Kidney (tissue), 13 donors: ENCODE measurements at regions not wholly inside any gene's neighbourhood (a gene's known extent, or its start where the extent isn't known, plus 50 kb on each side); places are given as distances from the start of the nearest gene placed in this dataset.
"Not testable (repeated sequence)": the region's sequence is repeated elsewhere in the genome, so short reads cannot be mapped to it uniquely, and the experiment has no call there.

Experiments used
- DNase-seq, 5 donors: peaks; one replicate each; pipeline ENCODE4 v3.0.0-alpha.2; 2013 to 2020
- FAIRE-seq: peaks from 2 replicates; lab custom pipeline; 2012; peaks lifted over from hg19 to GRCh38; lab: Jason Lieb, UNC
- H3K27ac ChIP-seq, 2 donors: one replicate each; pipeline ENCODE4 v1.7.0; 2013; ENCODE audit warnings: low read depth in 2 of 2, low read length in 2 of 2, inconsistent platforms in 1 of 2
- H3K27me3 ChIP-seq: one replicate; pipeline ENCODE4 v1.7.1; 2013; ENCODE audit warnings: low read length, inconsistent platforms; ENCODE audit not compliant: control insufficient read depth, insufficient read depth
- H3K36me3 ChIP-seq, 3 donors: one replicate each; pipeline versions ENCODE4 v1.7.0 to v1.7.1; 2013; ENCODE audit warnings: low read length in 3 of 3, control low read depth in 1 of 3, inconsistent platforms in 1 of 3; ENCODE audit not compliant: insufficient read depth in 3 of 3, control insufficient read depth in 2 of 3
- H3K4me1 ChIP-seq, 3 donors: one replicate each; pipeline versions ENCODE4 v1.7.0 to v1.7.1; 2013; ENCODE audit warnings: low read length in 3 of 3, inconsistent platforms in 1 of 3, low read depth in 1 of 3; ENCODE audit not compliant: control insufficient read depth in 2 of 3, insufficient read depth in 2 of 3
- H3K4me3 ChIP-seq, 3 donors: one replicate each; pipeline versions ENCODE4 v1.7.0 to v1.8.1; 2013; ENCODE audit warnings: low read length in 3 of 3, control low read depth in 1 of 3, inconsistent platforms in 1 of 3
- H3K9ac ChIP-seq, 3 donors: one replicate each; pipeline versions ENCODE4 v1.7.0 to v1.7.1; 2013; ENCODE audit warnings: low read length in 3 of 3, control low read depth in 1 of 3, inconsistent platforms in 1 of 3
- H3K9me3 ChIP-seq, 3 donors: one replicate each; pipeline versions ENCODE4 v1.7.0 to v1.7.1; 2013; ENCODE audit warnings: low read length in 3 of 3, control low read depth in 1 of 3, inconsistent platforms in 1 of 3; ENCODE audit not compliant: control insufficient read depth in 2 of 3, insufficient read depth in 1 of 3
- intact Hi-C: fragments of 100-400 bp; cut with DNase I; formaldehyde crosslinking; loops from one replicate; pipeline ENCODE4 v1.11.1; 2022
- TF ChIP-seq, protein P1 (sequence below): IDR thresholded peaks from 3 replicates; pipeline ENCODE4 v1.5.1; 2012; ENCODE audit warnings: mild to moderate bottlenecking, moderate library complexity, borderline replicate concordance; ENCODE audit not compliant: insufficient read depth; ENCODE audit errors: extremely low read depth
- donor health status: control.
- donor health status: control.
- donor health status: control.
- donor health status: control.
- donor health status: control.
- donor health status: DM: yes; HTN: yes; CAD: no.
- donor health status: Normal renal cell carcinoma (clear cell type).

- FAIRE-seq (no peak), DNase-seq (no peak)
- intact Hi-C loops, result no loop called here
- H3K9me3 ChIP-seq, result no peaks in the 10 kb centered on the region
- no peaks in the 10 kb centered on the region for H3K36me3 ChIP-seq
- H3K27ac ChIP-seq, result no peak overlapping the region
- TF ChIP-seq, protein P1, sequence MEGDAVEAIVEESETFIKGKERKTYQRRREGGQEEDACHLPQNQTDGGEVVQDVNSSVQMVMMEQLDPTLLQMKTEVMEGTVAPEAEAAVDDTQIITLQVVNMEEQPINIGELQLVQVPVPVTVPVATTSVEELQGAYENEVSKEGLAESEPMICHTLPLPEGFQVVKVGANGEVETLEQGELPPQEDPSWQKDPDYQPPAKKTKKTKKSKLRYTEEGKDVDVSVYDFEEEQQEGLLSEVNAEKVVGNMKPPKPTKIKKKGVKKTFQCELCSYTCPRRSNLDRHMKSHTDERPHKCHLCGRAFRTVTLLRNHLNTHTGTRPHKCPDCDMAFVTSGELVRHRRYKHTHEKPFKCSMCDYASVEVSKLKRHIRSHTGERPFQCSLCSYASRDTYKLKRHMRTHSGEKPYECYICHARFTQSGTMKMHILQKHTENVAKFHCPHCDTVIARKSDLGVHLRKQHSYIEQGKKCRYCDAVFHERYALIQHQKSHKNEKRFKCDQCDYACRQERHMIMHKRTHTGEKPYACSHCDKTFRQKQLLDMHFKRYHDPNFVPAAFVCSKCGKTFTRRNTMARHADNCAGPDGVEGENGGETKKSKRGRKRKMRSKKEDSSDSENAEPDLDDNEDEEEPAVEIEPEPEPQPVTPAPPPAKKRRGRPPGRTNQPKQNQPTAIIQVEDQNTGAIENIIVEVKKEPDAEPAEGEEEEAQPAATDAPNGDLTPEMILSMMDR, result no peak
- H3K9ac ChIP-seq, result no peak overlapping the region
- H3K4me1 ChIP-seq, result no peaks in the 10 kb centered on the region
- no peaks in the 10 kb centered on the region for H3K27me3 ChIP-seq
- no peak overlapping the region for H3K4me3 ChIP-seq
These were observed 572.1 kb downstream of the VGLL3 start for GRCh38 chr3:86418861-86419260.

GRCh38 chr3:86416334-86416733, 574.6 kb downstream of the VGLL3 start:
- FAIRE-seq (no peak), DNase-seq (no peak)
- Histone ChIP-seq H3K36me3 (no peaks in the 10 kb centered on the region), H3K27me3 (no peaks in the 10 kb centered on the region), H3K4me1 (no peaks in the 10 kb centered on the region), H3K4me3 (no peak overlapping the region), H3K27ac (no peak overlapping the region), H3K9ac (no peak overlapping the region), H3K9me3 (no peaks in the 10 kb centered on the region)
- intact Hi-C loops, result no loop called here
- TF ChIP-seq, protein P1, result no peak

GRCh38 chr3:86413645-86414044, 577.3 kb downstream of the VGLL3 start:
- intact Hi-C loops, result no loop called here
- no peak overlapping the region for H3K4me3 ChIP-seq
- no peak overlapping the region for H3K27ac ChIP-seq
- no peak overlapping the region for H3K9ac ChIP-seq
- TF ChIP-seq, protein P1, result no peak
- DNase-seq, result no peak
- H3K9me3 ChIP-seq, result no peaks in the 10 kb centered on the region
- H3K36me3 ChIP-seq, result no peaks in the 10 kb centered on the region
- FAIRE-seq, result no peak
- H3K27me3 ChIP-seq, result no peaks in the 10 kb centered on the region
- no peaks in the 10 kb centered on the region for H3K4me1 ChIP-seq

GRCh38 chr3:86410587-86410986, 580.4 kb downstream of the VGLL3 start:
- FAIRE-seq (no peak), DNase-seq (no peak)
- intact Hi-C loops, result no loop called here
- no peak overlapping the region for H3K27ac ChIP-seq
- H3K4me1 ChIP-seq, result no peaks in the 10 kb centered on the region
- TF ChIP-seq, protein P1, result no peak
- H3K9me3 ChIP-seq, result no peaks in the 10 kb centered on the region
- no peak overlapping the region for H3K9ac ChIP-seq
- no peaks in the 10 kb centered on the region for H3K36me3 ChIP-seq
- H3K27me3 ChIP-seq, result no peaks in the 10 kb centered on the region
- no peak overlapping the region for H3K4me3 ChIP-seq

- H3K27me3 ChIP-seq, FAIRE-seq, DNase-seq, H3K4me1 ChIP-seq, H3K27ac ChIP-seq, H3K36me3 ChIP-seq, intact Hi-C loops, H3K9me3 ChIP-seq, H3K4me3 ChIP-seq, H3K9ac ChIP-seq: not testable (repeated sequence)
These were observed 601.2 kb downstream of the VGLL3 start for GRCh38 chr3:86389759-86390158.
